Suprapubic skin (tissue), 3 donors: ENCODE measurements at regions not wholly inside any gene's neighbourhood (a gene's known extent, or its start where the extent isn't known, plus 50 kb on each side); places are given as distances from the start of the nearest gene placed in this dataset.

Experiments
- CTCF ChIP-seq, 2 donors: fragments of 200-600 bp in 1 of 2; fragments of 450-650 bp in 1 of 2; sonication (generic) in 1 of 2; IDR thresholded peaks; one replicate each; pipeline ENCODE4 v1.5.1; 2016 to 2019; ENCODE audit warnings: antibody characterized with exemption in 2 of 2, mild to moderate bottlenecking in 1 of 2, moderate library complexity in 1 of 2
- POLR2A ChIP-seq, 2 donors: fragments of 450-650 bp; IDR thresholded peaks; one replicate each; pipeline ENCODE4 v1.6.1; 2017; ENCODE audit warnings: antibody characterized with exemption in 2 of 2, mild to moderate bottlenecking in 2 of 2, moderate library complexity in 2 of 2

DNA sequence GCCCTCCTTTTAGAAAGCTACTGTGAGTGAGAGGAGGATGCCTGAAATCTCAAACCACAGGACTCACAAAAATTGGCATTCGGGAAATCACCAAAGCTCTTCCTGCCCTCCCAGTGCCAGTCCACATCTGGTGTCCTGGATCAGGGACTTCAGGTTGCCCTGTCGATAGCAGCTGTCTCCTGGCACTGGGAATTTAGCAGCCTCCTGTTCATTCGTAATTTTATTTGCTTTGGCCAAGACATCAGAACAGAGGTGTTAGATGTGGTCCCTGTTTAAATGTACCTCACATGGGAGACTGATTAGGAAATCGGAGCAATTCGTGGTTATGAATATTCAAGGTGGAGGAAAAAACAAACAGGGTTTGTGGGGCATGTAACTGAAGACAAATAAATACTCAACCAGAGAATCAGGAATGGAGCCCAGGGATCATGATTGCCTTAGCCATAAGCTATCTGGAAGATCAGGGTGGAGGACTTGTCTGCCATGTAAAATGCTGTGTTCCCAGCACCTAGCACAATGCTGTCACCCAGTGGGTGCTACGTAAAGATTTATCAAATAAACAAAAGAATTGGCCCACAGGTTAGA is 265.2 kb upstream of the PROK2 start:
- TF ChIP-seq CTCF (IDR thresholded peaks at IDR 0.05) (no peak), POLR2A (IDR thresholded peaks at IDR 0.05) (no peak)
